IMR-90 (cell line): ENCODE measurements at regions not wholly inside any gene's neighbourhood (a gene's known extent, or its start where the extent isn't known, plus 50 kb on each side); places are given as distances from the start of the nearest gene placed in this dataset.

Source experiments
- BHLHE40 ChIP-seq: fragments of 150-350 bp; IDR thresholded peaks from 2 replicates; pipeline ENCODE4 v1.6.1; 2016; ENCODE audit warnings: mild to moderate bottlenecking, low read depth, low read length
- FOS ChIP-seq: fragments of 150-350 bp; IDR thresholded peaks from 2 replicates; pipeline ENCODE4 v1.6.1; 2016; ENCODE audit warnings: low read depth, low read length
- MAFK ChIP-seq: IDR thresholded peaks from 2 replicates; pipeline ENCODE4 v1.6.1; 2012; ENCODE audit warnings: low read depth, low read length, improper control_type of control experiment
- MXI1 ChIP-seq: IDR thresholded peaks from 2 replicates; pipeline ENCODE4 v1.6.1; 2012; ENCODE audit warnings: low read depth, mild to moderate bottlenecking, low read length, moderate library complexity, borderline replicate concordance
- POLR2A ChIP-seq: IDR thresholded peaks from 2 replicates; pipeline ENCODE4 v1.6.1; 2012; ENCODE audit warnings: mild to moderate bottlenecking, low read depth, low read length
- RAD21 ChIP-seq: IDR thresholded peaks from 2 replicates; pipeline ENCODE4 v1.6.1; 2012; ENCODE audit warnings: low read length, improper control_type of control experiment
- RFX5 ChIP-seq: IDR thresholded peaks from 2 replicates; pipeline ENCODE4 v1.8.0; 2012; ENCODE audit warnings: low read depth, mild to moderate bottlenecking, low read length, moderate library complexity
- SMC3 ChIP-seq: fragments of 150-350 bp; IDR thresholded peaks from 2 replicates; pipeline ENCODE4 v1.6.1; 2016; ENCODE audit warnings: low read depth, mild to moderate bottlenecking, antibody characterized with exemption, low read length, moderate library complexity
- TF ChIP-seq, protein P1 (sequence below): conservative IDR thresholded peaks from 2 replicates; pipeline ENCODE4 v1.5.1; 2012; ENCODE audit warnings: mild to moderate bottlenecking, low read depth, low read length, improper control_type of control experiment
- TF ChIP-seq, protein P2 (sequence below): fragments of 150-350 bp; IDR thresholded peaks from 2 replicates; pipeline ENCODE4 v1.6.1; 2016; ENCODE audit warnings: low read depth, mild to moderate bottlenecking, low read length, moderate library complexity, borderline replicate concordance

DNA sequence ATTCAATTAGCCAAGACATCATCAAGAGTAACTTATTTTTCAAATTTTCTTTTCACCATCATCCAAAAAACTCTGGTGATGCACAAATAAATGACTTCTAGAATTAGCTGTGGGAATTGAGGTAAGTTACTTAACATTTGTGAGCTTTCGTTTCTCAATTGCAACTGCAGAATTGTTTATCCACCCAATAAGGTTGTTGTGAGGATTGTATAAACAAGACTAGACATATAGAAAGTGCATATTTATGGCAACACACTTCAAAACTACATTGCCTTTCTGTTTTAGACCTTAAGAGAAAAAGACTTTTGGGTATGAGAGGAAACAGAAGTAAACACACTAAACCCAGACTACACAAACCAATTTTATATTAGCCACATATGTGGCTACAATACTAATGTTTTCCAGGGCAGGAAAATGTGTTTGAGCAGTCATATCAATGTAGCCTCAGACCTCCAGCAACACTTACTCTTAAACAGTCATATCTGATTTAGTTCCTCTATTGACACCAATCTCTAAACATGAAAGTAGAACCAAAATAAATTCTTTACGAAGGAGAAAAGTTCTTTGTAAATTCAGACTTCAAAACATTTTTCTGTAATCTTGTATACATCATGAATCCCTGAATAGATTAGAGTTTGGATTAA lies 488.0 kb upstream of the CYLC2 start:
- TF ChIP-seq, protein P1, sequence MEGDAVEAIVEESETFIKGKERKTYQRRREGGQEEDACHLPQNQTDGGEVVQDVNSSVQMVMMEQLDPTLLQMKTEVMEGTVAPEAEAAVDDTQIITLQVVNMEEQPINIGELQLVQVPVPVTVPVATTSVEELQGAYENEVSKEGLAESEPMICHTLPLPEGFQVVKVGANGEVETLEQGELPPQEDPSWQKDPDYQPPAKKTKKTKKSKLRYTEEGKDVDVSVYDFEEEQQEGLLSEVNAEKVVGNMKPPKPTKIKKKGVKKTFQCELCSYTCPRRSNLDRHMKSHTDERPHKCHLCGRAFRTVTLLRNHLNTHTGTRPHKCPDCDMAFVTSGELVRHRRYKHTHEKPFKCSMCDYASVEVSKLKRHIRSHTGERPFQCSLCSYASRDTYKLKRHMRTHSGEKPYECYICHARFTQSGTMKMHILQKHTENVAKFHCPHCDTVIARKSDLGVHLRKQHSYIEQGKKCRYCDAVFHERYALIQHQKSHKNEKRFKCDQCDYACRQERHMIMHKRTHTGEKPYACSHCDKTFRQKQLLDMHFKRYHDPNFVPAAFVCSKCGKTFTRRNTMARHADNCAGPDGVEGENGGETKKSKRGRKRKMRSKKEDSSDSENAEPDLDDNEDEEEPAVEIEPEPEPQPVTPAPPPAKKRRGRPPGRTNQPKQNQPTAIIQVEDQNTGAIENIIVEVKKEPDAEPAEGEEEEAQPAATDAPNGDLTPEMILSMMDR = no peak
- TF ChIP-seq, protein P2, sequence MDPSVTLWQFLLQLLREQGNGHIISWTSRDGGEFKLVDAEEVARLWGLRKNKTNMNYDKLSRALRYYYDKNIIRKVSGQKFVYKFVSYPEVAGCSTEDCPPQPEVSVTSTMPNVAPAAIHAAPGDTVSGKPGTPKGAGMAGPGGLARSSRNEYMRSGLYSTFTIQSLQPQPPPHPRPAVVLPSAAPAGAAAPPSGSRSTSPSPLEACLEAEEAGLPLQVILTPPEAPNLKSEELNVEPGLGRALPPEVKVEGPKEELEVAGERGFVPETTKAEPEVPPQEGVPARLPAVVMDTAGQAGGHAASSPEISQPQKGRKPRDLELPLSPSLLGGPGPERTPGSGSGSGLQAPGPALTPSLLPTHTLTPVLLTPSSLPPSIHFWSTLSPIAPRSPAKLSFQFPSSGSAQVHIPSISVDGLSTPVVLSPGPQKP = no peak
- TF ChIP-seq POLR2A = no peak
- no peak for TF ChIP-seq MXI1
- no peak for TF ChIP-seq MAFK
- TF ChIP-seq RAD21 = no peak
- TF ChIP-seq RFX5 = no peak
- TF ChIP-seq FOS = no peak
- TF ChIP-seq SMC3 = no peak
- no peak for TF ChIP-seq BHLHE40
